Stimulated activated naive B cell treated with anti-CD40 and anti-IgM and Interleukin-4, amounts not matched to agents 10 μg/mL and 1 μg/mL and 100 μg/mL, for 72 hours (primary cell): ENCODE measurements at regions not wholly inside any gene's neighbourhood (a gene's known extent, or its start where the extent isn't known, plus 50 kb on each side); places are given as distances from the start of the nearest gene placed in this dataset.
"Not testable (repeated sequence)": the region's sequence is repeated elsewhere in the genome, so short reads cannot be mapped to it uniquely, and the experiment has no call there.

Experiments used
- ATAC-seq, 2 donors: fragments of 150-1000 bp; cut with Tn5 transposase; replicated peaks; 2 replicates each; pipeline ENCODE4 v1.10.0; 2021; ENCODE audit warnings: moderate library complexity in 1 of 2
- DNase-seq: peaks from one replicate; pipeline ENCODE4 v3.0.0; 2021
- H3K27ac Mint-ChIP-seq: one replicate; pipeline ENCODE4 v1.8.0; 2022; ENCODE audit warnings: mild to moderate bottlenecking, mixed read lengths
- H3K27me3 Mint-ChIP-seq, 2 donors: one replicate each; pipeline ENCODE4 v1.8.0; 2022; ENCODE audit warnings: mixed read lengths in 2 of 2
- H3K36me3 Mint-ChIP-seq, 2 donors: one replicate each; pipeline ENCODE4 v1.8.0; 2022; ENCODE audit warnings: mixed read lengths in 2 of 2, mild to moderate bottlenecking in 1 of 2
- H3K4me1 Mint-ChIP-seq, 2 donors: one replicate each; pipeline ENCODE4 v1.8.0; 2022; ENCODE audit warnings: mixed read lengths in 2 of 2, mild to moderate bottlenecking in 1 of 2
- H3K4me3 Mint-ChIP-seq, 2 donors: one replicate each; pipeline ENCODE4 v1.8.0; 2022; ENCODE audit warnings: mild to moderate bottlenecking in 2 of 2, mixed read lengths in 2 of 2, moderate library complexity in 1 of 2
- H3K9me3 Mint-ChIP-seq, 2 donors: one replicate each; pipeline ENCODE4 v1.8.0; 2022; ENCODE audit warnings: mixed read lengths in 2 of 2, mild to moderate bottlenecking in 1 of 2

DNA sequence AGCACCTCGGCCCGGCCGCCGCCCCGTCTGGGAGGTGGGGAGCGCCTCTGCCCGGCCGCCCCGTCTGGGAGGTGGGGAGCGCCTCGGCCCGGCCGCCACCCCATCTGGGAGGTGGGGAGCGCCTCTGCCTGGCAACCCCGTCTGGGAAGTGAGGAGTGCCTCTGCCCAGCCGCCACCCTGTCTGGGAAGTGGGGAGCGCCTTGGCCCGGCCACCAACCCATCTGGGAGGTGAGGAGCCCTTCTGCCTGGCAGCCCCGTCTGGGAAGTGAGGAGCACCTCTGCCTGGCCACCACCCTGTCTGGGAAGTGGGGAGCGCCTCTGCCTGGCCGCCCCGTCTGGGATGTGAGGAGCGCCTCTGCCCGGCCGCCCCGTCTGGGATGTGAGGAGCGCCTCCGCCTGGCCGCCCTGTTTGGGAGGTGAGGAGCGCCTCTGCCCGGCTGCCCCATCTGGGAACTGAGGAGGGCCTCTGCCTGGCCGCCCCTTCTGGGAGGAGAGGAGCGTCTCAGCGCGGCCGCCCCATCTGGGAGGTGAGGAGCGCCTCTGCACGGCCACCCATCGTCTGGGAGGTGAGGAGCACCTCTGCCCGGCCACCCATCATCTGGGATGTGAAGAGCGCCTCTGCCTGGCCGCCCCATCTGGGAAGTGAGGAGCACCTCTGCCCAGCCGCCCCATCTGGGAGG lies 89.0 kb upstream of the SYT6 start:
- not testable (repeated sequence) for H3K27ac Mint-ChIP-seq, H3K36me3 Mint-ChIP-seq, H3K4me3 Mint-ChIP-seq, H3K4me1 Mint-ChIP-seq, DNase-seq, ATAC-seq
- Mint-ChIP-seq H3K9me3 (peaks cover 15 to 17% of the 10 kb centered on the region in 2 donors), H3K27me3 (peaks cover 10 to 21% of the 10 kb centered on the region in 2 donors)

DNA sequence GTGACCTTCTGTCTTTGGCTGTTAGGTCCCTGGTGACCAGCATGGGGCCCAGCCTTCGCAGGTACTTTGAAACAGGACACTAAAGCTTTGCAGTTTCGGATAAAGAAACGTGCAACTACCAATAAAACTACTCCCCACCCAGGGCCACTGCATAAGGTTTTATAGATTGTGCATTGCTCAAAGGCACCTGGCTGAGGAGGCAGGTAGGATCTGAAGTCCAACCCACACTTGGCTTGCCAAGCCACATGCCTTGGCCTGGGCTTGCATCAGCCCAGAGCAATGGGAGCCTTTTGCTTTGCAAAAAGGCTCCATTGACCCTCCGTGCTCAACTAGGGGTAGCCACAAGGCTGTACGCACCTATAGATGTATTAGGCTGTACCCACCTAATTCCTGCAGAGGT lies 84.4 kb upstream of the SYT6 start:
- ATAC-seq = no peak
- H3K27me3 Mint-ChIP-seq = peaks cover 5 to 6% of the 10 kb centered on the region in 2 donors
- no peak overlapping the region for H3K27ac Mint-ChIP-seq
- peaks cover 5 to 6% of the 10 kb centered on the region in 2 donors for H3K4me1 Mint-ChIP-seq
- H3K36me3 Mint-ChIP-seq = peaks cover 0 to 5% of the 10 kb centered on the region in 2 donors
- H3K9me3 Mint-ChIP-seq = peaks cover 5 to 6% of the 10 kb centered on the region in 2 donors
- H3K4me3 Mint-ChIP-seq = no peak overlapping the region
- DNase-seq = no peak

DNA sequence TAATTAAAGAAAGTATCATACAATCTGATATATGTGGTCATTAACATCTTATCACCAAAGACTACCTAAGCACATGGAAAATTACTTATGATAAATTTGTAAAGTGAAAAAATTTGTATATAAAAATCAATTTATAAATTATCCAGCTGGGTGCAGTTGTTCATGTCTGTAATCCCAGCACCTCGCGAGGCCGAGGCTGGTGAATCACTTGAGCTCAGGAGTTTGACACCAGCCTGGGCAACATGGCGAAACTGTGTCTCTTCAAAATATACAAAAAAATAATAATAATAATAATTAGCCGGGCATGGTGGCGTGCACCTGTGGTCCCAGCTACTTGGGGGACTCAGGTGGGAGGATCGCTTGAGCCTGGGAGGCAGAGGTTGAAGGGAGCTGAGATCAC lies 82.8 kb upstream of the SYT6 start:
- no peak overlapping the region for H3K4me3 Mint-ChIP-seq
- peaks cover 3 to 5% of the 10 kb centered on the region in 2 donors for H3K9me3 Mint-ChIP-seq
- ATAC-seq = no peak
- peaks cover 5 to 6% of the 10 kb centered on the region in 2 donors for H3K27me3 Mint-ChIP-seq
- no peak overlapping the region for H3K27ac Mint-ChIP-seq
- H3K4me1 Mint-ChIP-seq = peaks cover 5 to 6% of the 10 kb centered on the region in 2 donors
- DNase-seq = no peak
- H3K36me3 Mint-ChIP-seq = peaks cover 0 to 5% of the 10 kb centered on the region in 2 donors

DNA sequence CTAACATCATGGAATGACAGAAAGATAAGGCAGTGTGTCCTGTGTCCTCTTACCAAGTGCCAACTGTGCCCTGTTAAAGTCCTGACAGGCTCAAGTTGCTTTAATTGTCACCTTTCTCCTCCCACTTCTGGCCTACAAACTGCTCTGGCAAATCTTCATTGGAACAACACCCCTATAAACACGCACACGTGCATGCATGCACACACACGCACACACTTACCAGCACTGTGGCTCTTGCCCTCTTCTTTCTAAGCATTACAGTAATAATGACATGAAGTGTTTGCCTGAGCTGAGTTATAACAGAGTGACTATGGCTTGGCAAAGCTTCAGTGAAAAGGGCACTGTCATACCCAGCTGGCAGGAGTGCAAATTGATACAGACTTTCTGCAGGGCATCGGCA lies 82.3 kb upstream of the SYT6 start:
- no peak for ATAC-seq
- H3K4me3 Mint-ChIP-seq = no peak overlapping the region
- H3K4me1 Mint-ChIP-seq = peaks cover 5 to 6% of the 10 kb centered on the region in 2 donors
- peaks cover 2 to 4% of the 10 kb centered on the region in 2 donors for H3K9me3 Mint-ChIP-seq
- peaks cover 5 to 6% of the 10 kb centered on the region in 2 donors for H3K27me3 Mint-ChIP-seq
- peaks cover 0 to 4% of the 10 kb centered on the region in 2 donors for H3K36me3 Mint-ChIP-seq
- H3K27ac Mint-ChIP-seq = no peak overlapping the region
- no peak for DNase-seq

DNA sequence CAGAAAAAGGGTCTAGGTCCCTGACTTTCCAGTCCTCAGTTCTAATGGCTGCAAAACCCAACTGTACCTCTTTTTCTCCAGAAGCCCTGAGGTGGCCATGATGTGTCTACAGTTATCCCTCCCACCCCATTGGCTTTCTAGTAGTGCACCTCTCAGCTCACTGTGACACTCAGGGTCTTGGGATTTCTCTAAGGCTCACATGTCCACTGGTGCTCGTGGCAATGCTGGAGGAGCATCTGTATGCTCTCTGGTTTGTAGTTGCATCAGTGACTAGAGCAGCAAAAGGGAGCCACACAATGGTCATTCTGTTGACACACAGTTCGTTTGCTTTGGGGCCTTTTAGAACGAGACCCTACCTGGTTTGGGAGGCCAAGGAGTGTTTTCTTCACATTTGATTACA lies 81.6 kb upstream of the SYT6 start:
- no peak overlapping the region for H3K4me3 Mint-ChIP-seq
- peaks cover 5 to 6% of the 10 kb centered on the region in 2 donors for H3K27me3 Mint-ChIP-seq
- peaks cover 5 to 6% of the 10 kb centered on the region in 2 donors for H3K4me1 Mint-ChIP-seq
- H3K9me3 Mint-ChIP-seq = no peaks in the 10 kb centered on the region
- no peak overlapping the region for H3K27ac Mint-ChIP-seq
- no peaks in the 10 kb centered on the region for H3K36me3 Mint-ChIP-seq
- ATAC-seq = no peak
- DNase-seq = no peak

DNA sequence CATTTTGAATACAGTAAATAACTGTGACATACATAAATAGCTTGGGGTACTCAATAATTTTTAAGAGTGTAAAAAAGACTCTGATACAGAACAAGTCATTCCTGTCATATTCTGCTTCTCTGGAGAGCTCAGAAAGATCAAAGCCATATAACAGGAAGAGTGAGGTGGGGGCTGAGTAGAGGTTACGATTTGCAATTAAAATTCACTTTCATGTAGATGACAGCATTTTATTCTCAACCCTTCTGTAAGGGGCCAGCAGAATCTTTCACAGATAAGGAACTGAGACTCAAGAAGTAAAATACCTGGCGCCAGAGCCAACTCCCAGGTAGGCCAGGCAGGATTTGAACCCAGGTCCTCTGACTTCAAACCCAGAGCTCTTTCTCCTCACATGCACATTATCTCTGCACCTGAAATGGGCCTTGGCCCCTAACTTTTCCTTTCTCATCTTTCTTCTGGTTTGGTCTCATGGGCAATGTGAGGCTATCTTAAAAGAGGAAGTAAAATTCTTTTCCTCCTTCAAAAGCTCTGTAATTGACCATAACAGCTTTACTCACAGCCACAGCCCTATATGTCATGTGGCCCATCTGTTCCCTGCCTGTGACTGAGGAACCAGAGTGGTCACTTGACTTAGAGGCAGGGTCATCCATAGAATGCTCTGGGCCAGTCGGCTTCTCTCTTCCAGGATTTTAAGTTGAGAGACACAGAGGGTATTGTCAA lies 80.9 kb upstream of the SYT6 start:
- Mint-ChIP-seq H3K4me1 (peaks cover 5 to 6% of the 10 kb centered on the region in 2 donors), H3K9me3 (no peaks in the 10 kb centered on the region)

DNA sequence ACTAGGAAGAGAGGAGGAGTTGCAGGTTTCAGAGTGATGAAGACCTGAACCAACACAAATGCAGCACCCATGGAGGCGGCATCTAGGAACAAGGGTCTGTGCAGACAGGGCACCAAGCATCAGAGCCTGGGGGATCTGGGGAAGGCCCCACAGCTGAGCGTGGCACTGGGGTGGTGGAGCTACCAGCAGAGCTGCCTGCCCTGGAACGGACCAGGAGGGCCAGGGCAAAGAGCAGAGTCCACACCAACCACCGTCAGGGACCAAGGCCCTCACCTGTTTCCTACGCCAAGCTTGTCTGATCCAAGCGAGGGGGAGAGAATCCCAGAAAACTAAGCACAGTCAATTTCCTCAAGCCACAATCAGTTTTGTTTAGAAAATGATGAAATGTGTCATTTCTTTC lies 79.0 kb upstream of the SYT6 start:
- Mint-ChIP-seq H3K4me1 (peaks cover 5 to 6% of the 10 kb centered on the region in 2 donors), H3K9me3 (no peaks in the 10 kb centered on the region)
- ATAC-seq = no peak

More for the DNA sequence above, 80.9 kb upstream of the SYT6 start:
- Mint-ChIP-seq H3K4me3 (no peak overlapping the region), H3K36me3 (no peaks in the 10 kb centered on the region), H3K27me3 (peaks cover 6 to 10% of the 10 kb centered on the region in 2 donors), H3K27ac (no peak overlapping the region)
- DNase-seq (no peak), ATAC-seq (peak; percentile 52 to 61)

DNA sequence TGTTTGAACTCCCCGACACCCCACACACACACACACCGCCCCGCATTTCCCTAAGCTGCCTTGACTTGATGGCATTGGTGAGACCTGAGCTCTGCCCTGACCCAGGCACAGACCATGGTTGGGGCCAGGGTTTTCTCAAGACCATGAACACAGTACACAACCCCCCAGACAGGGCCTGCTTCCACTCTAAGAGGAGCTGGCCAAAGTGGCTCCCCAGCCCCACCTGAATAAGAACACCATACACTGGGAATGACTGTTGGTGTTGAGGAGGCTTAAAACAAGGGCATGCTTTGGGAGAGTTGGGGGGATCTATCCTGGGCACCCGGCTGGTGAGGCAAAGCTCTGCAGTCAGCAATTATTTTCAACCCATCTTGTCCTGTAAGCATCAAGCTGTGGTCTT lies 77.6 kb upstream of the SYT6 start:
- peaks cover 10 to 12% of the 10 kb centered on the region in 2 donors for H3K27me3 Mint-ChIP-seq
- peaks cover 5 to 6% of the 10 kb centered on the region in 2 donors for H3K4me1 Mint-ChIP-seq
- no peak overlapping the region for H3K4me3 Mint-ChIP-seq
- ATAC-seq (no peak), DNase-seq (no peak)
- H3K27ac Mint-ChIP-seq = no peak overlapping the region
- H3K36me3 Mint-ChIP-seq = no peaks in the 10 kb centered on the region
- no peaks in the 10 kb centered on the region for H3K9me3 Mint-ChIP-seq

More for the DNA sequence above, 79.0 kb upstream of the SYT6 start:
- Mint-ChIP-seq H3K27ac (no peak overlapping the region), H3K27me3 (peaks cover 6 to 9% of the 10 kb centered on the region in 2 donors), H3K36me3 (no peaks in the 10 kb centered on the region), H3K4me3 (no peak overlapping the region)
- DNase-seq = no peak

DNA sequence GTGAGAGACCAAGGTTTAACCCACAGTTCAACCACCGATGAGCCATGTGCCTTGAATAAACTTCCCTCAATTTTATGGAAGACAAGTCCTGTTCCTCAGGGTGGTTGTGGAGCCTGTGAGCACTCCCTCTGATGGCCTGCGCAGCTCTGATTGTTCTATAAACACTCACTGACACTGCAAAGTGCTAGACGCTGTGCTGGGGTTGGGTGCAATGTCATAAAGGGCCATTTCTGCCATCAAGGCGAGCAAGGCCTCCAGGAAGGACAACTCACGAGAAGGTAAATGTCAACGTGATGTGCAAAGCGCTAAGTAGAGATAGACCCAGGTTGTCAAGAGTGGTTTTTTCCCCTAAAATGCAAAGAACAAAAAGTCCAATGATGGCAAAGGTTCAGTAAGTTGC lies 75.7 kb upstream of the SYT6 start:
- H3K4me1 Mint-ChIP-seq = peaks cover 0 to under 1% of the 10 kb centered on the region in 2 donors
- no peak overlapping the region for H3K4me3 Mint-ChIP-seq
- ATAC-seq (no peak), DNase-seq (no peak)
- H3K27me3 Mint-ChIP-seq = peaks cover 10 to 12% of the 10 kb centered on the region in 2 donors
- H3K36me3 Mint-ChIP-seq = no peaks in the 10 kb centered on the region
- no peaks in the 10 kb centered on the region for H3K9me3 Mint-ChIP-seq
- no peak overlapping the region for H3K27ac Mint-ChIP-seq

DNA sequence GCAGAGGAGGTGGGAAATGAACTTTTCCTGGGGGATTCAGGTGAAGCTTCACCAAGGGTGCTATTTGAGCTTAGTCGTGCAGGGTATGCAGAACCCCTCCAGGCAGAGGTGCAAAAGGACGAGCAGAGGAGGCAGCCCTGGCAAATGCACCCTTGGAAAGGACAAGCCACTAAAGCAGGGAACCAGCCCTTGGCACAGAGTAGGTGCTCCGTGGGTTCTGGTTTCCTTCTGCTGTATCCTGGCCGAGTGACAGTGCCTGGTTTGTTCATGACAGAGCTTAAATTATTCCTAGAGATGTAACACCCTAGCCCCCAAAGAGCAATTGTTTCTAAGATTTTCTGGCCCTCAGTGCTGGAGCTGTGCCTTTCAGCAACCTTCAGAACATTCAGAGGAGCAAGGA lies 73.4 kb upstream of the SYT6 start:
- Mint-ChIP-seq H3K27me3 (peaks cover 10 to 12% of the 10 kb centered on the region in 2 donors), H3K4me3 (no peak overlapping the region), H3K9me3 (no peaks in the 10 kb centered on the region), H3K36me3 (no peaks in the 10 kb centered on the region), H3K27ac (no peak overlapping the region), H3K4me1 (no peaks in the 10 kb centered on the region)
- DNase-seq (no peak), ATAC-seq (no peak)

DNA sequence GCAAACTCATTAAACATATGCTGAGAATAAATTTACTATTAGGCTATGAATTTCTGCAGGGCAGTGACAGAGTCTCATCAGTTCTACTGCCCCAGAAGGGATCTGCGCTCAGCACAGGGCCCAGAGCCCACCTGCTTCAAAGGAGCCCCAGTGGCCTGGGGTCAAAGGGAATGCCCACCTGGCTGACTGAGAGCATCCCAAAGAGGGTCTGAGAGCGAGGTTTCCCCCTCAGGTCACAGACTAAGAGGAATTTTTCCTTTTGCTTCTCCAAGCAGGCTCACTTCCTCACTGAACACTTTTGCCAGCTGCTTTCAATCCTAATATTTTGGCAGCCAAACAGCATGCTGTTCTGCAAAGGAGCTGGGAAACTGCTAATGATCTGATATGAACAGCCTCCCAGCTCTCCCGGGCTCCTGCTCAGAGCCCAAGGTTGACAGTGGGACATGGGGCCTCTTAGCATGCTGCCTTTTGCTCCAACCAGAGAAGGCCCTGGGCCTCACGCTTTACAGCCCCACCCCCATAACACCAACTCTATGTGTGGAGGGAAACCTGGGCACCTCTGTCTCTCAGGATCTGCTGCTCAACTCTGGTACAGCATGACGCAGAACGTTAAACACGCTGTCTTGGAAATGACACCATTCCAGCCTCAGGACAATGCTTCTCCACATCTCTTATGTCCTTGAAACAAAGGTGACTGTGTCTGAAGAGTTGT lies 70.7 kb upstream of the SYT6 start:
- Mint-ChIP-seq H3K27me3 (peaks cover 8 to 10% of the 10 kb centered on the region in 2 donors), H3K27ac (no peak overlapping the region), H3K4me1 (no peaks in the 10 kb centered on the region), H3K4me3 (no peak overlapping the region), H3K36me3 (no peaks in the 10 kb centered on the region), H3K9me3 (no peaks in the 10 kb centered on the region)
- DNase-seq (no peak), ATAC-seq (no peak)

DNA sequence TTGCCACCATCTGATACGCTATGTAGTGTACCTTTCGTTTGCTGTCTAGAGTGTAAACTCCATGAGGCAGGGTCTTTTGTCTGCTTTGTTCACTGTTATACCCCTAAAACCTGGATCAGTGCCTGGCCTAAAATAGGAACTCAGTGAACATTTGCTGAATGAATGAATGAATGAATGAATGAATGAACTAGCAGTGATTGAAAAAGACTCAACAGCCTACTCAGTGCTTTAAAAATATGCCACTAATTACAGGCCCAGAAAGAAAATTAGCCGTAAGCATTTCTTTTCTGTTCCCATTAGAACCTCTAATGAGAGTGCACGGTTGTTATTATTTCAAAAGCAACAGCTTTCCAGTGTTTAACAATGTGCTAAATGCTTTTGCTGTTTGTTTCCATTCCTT lies 69.3 kb upstream of the SYT6 start:
- Mint-ChIP-seq H3K36me3 (no peaks in the 10 kb centered on the region), H3K9me3 (no peaks in the 10 kb centered on the region), H3K27ac (no peak overlapping the region), H3K4me1 (peaks cover 4 to 6% of the 10 kb centered on the region in 2 donors), H3K27me3 (peaks cover 14 to 16% of the 10 kb centered on the region in 2 donors), H3K4me3 (no peak overlapping the region)
- DNase-seq = no peak
- no peak for ATAC-seq

DNA sequence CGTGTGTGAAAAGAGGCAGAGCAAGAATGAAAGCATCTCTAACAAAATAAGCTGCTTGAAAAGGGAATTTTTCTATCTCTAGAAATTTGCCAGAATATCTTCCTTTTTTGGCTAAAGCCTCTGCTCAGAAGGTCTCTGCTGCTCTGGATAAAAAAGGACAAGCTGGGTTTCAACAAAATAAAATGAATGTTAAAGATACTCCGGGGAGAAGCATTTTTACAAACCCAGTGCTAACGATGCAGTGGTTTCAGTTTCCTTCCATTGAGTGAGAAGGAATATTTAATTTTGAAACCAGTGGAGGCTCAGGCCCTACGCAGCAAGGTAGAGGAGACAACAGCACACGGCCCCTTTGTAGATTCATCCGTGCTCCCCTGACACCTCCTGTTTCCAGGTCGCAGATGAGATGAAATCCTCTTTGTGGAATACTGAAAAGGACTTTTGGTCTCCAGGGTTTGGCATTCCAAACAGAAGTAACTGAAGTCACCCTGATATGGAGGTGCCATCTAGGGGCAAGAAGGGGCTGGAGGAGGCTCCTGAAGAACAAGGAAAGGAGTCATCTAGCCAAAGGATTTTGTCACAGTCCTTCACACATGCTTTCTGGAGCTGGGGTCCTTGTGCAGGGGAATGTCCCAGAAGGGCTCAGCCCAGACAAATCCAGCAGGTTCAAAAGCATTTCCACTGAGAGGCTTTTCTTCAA lies 65.7 kb upstream of the SYT6 start:
- Mint-ChIP-seq H3K9me3 (no peaks in the 10 kb centered on the region), H3K4me3 (no peak overlapping the region), H3K27ac (no peak overlapping the region), H3K27me3 (peaks cover 6% of the 10 kb centered on the region in 2 donors), H3K4me1 (peaks cover 4 to 6% of the 10 kb centered on the region in 2 donors), H3K36me3 (no peaks in the 10 kb centered on the region)
- DNase-seq (no peak), ATAC-seq (no peak)
